K562 (cell line): ENCODE measurements at regions not wholly inside any gene's neighbourhood (a gene's known extent, or its start where the extent isn't known, plus 50 kb on each side); places are given as distances from the start of the nearest gene placed in this dataset.

Experiments used
- HDAC3 ChIP-seq: fragments of 450-650 bp; IDR thresholded peaks from 2 replicates; pipeline ENCODE4 v1.6.1; 2018; ENCODE audit warnings: borderline replicate concordance, mild to moderate bottlenecking, moderate library complexity; ENCODE audit not compliant: partially characterized antibody
- HNRNPK ChIP-seq: fragments of 200-400 bp; formaldehyde crosslinking; IDR thresholded peaks from one replicate; pipeline ENCODE4 v1.6.1; 2018; ENCODE audit warnings: mild to moderate bottlenecking, low read depth, low read length; ENCODE audit not compliant: poor library complexity, severe bottlenecking
- LARP7 ChIP-seq: fragments of 450-650 bp; IDR thresholded peaks from 2 replicates; pipeline ENCODE4 v1.6.1; 2016
- LCOR ChIP-seq: sonication (generic); formaldehyde crosslinking; IDR thresholded peaks from 2 replicates; pipeline ENCODE4 v1.8.0; 2022; ENCODE audit warnings: mild to moderate bottlenecking, missing genetic modification reagents
- PTBP1 ChIP-seq: fragments of 200-400 bp; formaldehyde crosslinking; IDR thresholded peaks from 2 replicates; pipeline ENCODE4 v1.6.1; 2017; ENCODE audit warnings: low read depth, low read length
- RBM14 ChIP-seq: fragments of 200-400 bp; formaldehyde crosslinking; IDR thresholded peaks from 2 replicates; pipeline ENCODE4 v1.6.1; 2018; ENCODE audit warnings: low read depth, mild to moderate bottlenecking, low read length, moderate library complexity, borderline replicate concordance; ENCODE audit not compliant: insufficient read depth
- RFX1 ChIP-seq: fragments of 450-650 bp; IDR thresholded peaks from 2 replicates; pipeline ENCODE4 v1.6.1; 2016; ENCODE audit warnings: mild to moderate bottlenecking, moderate library complexity
- SMARCC2 ChIP-seq: fragments of 450-650 bp; IDR thresholded peaks from 2 replicates; pipeline ENCODE4 v1.6.1; 2017; ENCODE audit warnings: antibody characterized with exemption, moderate library complexity, mild to moderate bottlenecking, low read depth
- SRSF7 ChIP-seq: fragments of 200-400 bp; formaldehyde crosslinking; optimal IDR thresholded peaks from 2 replicates; pipeline ENCODE3; 2017; ENCODE audit warnings: mild to moderate bottlenecking, low read depth, low read length
- SRSF9 ChIP-seq: fragments of 200-400 bp; formaldehyde crosslinking; IDR thresholded peaks from 2 replicates; pipeline ENCODE4 v1.6.1; 2017; ENCODE audit warnings: low read depth, low read length, borderline replicate concordance
- ZNF354B ChIP-seq: fragments of 250-450 bp; sonication (Bioruptor Pico); IDR thresholded peaks from 2 replicates; pipeline ENCODE4 v1.4.0; 2020
- ZNF668 ChIP-seq: fragments of 250-450 bp; sonication (Bioruptor Pico); IDR thresholded peaks from 2 replicates; pipeline ENCODE4 v1.8.0; 2022; ENCODE audit warnings: mild to moderate bottlenecking, inconsistent platforms
- TF ChIP-seq, protein P1 (sequence below): fragments of 250-450 bp; sonication (Bioruptor Pico); IDR thresholded peaks from 2 replicates; pipeline ENCODE4 v1.4.0; 2020; ENCODE audit warnings: borderline replicate concordance
- TF ChIP-seq, protein P2 (sequence below), 2 experiments: fragments of 200-800 bp in 1 of 2; sonication (Bioruptor generic) in 1 of 2; sonication (generic) in 1 of 2; formaldehyde crosslinking in 1 of 2; IDR thresholded peaks in 1 of 2; conservative IDR thresholded peaks in 1 of 2; 2 replicates each; pipeline versions ENCODE4 v1.5.0 to v1.6.1; 2016 to 2020; ENCODE audit warnings: missing compliant biosample characterization in 1 of 2, missing genetic modification characterization in 1 of 2, missing genetic modification reagents in 1 of 2
- TF ChIP-seq, protein P3 (sequence below), 2 experiments: fragments of 150-350 bp in 1 of 2; IDR thresholded peaks; 2 replicates each; pipeline ENCODE4 v1.6.1; 2012 to 2016; ENCODE audit warnings: low read depth in 2 of 2, low read length in 2 of 2, mild to moderate bottlenecking in 1 of 2, moderate library complexity in 1 of 2
- TF ChIP-seq, protein P4 (sequence below): sonication (generic); formaldehyde crosslinking; IDR thresholded peaks from 2 replicates; pipeline ENCODE4 v1.8.1; 2023; ENCODE audit warnings: mild to moderate bottlenecking, missing genetic modification reagents
- TF ChIP-seq, protein P5 (sequence below): sonication (generic); formaldehyde crosslinking; IDR thresholded peaks from 2 replicates; pipeline ENCODE4 v1.8.0; 2022; ENCODE audit warnings: mild to moderate bottlenecking, missing genetic modification reagents

DNA sequence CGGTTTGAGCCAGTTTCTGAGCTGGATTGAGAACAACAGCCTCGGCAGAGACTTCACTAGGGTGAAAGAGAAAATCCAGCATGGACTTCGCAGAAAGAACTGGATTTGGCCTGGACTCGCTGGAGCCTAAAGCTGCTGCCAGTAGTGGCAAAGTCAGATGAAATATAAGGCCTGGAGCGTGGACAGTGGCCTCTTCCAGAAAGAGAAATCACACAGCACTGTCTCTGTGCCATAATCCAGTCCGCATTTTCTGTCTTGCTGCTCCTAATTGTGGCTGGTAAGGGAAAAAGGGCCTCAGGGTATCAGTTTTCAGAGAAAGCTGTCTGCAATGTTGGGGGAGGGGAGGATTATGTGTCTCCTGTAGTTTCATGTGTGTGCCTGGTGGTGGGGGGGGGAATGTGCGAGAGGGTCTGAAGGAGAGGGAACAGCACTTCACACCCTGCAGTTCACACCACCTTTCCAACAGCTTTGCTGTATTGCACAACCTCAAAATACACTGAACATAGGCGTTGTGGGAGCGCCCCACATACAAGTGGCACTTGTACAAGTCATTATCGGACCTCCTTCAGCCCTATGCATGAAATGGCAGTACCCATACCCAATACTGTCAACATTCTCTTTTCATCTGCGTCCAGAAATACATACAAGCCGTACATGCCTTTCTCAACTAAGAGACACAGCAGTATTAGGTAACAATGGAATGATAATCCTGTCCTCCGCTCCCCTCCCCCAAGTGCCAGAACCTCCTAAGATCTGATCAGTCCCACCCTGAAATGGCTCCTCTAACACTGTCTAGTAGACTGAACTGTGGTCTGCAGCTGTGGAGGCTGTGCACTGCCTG, 107.5 kb upstream of the ATF7IP start (continued):
- TF ChIP-seq, protein P1, sequence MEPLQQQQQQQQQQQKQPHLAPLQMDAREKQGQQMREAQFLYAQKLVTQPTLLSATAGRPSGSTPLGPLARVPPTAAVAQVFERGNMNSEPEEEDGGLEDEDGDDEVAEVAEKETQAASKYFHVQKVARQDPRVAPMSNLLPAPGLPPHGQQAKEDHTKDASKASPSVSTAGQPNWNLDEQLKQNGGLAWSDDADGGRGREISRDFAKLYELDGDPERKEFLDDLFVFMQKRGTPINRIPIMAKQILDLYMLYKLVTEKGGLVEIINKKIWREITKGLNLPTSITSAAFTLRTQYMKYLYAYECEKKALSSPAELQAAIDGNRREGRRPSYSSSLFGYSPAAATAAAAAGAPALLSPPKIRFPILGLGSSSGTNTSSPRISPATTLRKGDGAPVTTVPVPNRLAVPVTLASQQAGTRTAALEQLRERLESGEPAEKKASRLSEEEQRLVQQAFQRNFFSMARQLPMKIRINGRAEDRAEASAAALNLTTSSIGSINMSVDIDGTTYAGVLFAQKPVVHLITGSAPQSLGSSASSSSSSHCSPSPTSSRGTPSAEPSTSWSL: no peak
- peak; percentile 99 for TF ChIP-seq HDAC3
- TF ChIP-seq, protein P2, sequence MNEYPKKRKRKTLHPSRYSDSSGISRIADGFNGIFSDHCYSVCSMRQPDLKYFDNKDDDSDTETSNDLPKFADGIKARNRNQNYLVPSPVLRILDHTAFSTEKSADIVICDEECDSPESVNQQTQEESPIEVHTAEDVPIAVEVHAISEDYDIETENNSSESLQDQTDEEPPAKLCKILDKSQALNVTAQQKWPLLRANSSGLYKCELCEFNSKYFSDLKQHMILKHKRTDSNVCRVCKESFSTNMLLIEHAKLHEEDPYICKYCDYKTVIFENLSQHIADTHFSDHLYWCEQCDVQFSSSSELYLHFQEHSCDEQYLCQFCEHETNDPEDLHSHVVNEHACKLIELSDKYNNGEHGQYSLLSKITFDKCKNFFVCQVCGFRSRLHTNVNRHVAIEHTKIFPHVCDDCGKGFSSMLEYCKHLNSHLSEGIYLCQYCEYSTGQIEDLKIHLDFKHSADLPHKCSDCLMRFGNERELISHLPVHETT (CRISPR knock-in tag; conservative IDR thresholded peaks at IDR 0.05 in 1 of 2, IDR thresholded peaks at IDR 0.05 in 1 of 2): no peak
- peak; percentile 93 for TF ChIP-seq LCOR (CRISPR knock-in tag)
- TF ChIP-seq HNRNPK: no peak
- TF ChIP-seq ZNF668 (CRISPR knock-in tag): no peak
- TF ChIP-seq PTBP1: no peak
- TF ChIP-seq, protein P3, sequence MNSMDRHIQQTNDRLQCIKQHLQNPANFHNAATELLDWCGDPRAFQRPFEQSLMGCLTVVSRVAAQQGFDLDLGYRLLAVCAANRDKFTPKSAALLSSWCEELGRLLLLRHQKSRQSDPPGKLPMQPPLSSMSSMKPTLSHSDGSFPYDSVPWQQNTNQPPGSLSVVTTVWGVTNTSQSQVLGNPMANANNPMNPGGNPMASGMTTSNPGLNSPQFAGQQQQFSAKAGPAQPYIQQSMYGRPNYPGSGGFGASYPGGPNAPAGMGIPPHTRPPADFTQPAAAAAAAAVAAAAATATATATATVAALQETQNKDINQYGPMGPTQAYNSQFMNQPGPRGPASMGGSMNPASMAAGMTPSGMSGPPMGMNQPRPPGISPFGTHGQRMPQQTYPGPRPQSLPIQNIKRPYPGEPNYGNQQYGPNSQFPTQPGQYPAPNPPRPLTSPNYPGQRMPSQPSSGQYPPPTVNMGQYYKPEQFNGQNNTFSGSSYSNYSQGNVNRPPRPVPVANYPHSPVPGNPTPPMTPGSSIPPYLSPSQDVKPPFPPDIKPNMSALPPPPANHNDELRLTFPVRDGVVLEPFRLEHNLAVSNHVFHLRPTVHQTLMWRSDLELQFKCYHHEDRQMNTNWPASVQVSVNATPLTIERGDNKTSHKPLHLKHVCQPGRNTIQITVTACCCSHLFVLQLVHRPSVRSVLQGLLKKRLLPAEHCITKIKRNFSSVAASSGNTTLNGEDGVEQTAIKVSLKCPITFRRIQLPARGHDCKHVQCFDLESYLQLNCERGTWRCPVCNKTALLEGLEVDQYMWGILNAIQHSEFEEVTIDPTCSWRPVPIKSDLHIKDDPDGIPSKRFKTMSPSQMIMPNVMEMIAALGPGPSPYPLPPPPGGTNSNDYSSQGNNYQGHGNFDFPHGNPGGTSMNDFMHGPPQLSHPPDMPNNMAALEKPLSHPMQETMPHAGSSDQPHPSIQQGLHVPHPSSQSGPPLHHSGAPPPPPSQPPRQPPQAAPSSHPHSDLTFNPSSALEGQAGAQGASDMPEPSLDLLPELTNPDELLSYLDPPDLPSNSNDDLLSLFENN (IDR thresholded peaks at IDR 0.05; ENCODE audit: low read depth in 2 of 2, low read length in 2 of 2): no peak
- TF ChIP-seq, protein P4, sequence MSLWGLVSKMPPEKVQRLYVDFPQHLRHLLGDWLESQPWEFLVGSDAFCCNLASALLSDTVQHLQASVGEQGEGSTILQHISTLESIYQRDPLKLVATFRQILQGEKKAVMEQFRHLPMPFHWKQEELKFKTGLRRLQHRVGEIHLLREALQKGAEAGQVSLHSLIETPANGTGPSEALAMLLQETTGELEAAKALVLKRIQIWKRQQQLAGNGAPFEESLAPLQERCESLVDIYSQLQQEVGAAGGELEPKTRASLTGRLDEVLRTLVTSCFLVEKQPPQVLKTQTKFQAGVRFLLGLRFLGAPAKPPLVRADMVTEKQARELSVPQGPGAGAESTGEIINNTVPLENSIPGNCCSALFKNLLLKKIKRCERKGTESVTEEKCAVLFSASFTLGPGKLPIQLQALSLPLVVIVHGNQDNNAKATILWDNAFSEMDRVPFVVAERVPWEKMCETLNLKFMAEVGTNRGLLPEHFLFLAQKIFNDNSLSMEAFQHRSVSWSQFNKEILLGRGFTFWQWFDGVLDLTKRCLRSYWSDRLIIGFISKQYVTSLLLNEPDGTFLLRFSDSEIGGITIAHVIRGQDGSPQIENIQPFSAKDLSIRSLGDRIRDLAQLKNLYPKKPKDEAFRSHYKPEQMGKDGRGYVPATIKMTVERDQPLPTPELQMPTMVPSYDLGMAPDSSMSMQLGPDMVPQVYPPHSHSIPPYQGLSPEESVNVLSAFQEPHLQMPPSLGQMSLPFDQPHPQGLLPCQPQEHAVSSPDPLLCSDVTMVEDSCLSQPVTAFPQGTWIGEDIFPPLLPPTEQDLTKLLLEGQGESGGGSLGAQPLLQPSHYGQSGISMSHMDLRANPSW (CRISPR knock-in tag): no peak
- TF ChIP-seq, protein P5, sequence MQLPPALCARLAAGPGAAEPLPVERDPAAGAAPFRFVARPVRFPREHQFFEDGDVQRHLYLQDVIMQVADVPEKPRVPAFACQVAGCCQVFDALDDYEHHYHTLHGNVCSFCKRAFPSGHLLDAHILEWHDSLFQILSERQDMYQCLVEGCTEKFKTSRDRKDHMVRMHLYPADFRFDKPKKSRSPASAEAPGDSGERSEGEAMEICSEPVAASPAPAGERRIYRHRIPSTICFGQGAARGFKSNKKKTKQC (CRISPR knock-in tag): no peak; the same call in 1 of the 2 replicates
- 0 out of 2 replicates have a peak, but pooled peaks have one; percentile 33 for TF ChIP-seq LARP7
- no peak for TF ChIP-seq SRSF9
- TF ChIP-seq ZNF354B (CRISPR knock-in tag): no peak
- TF ChIP-seq RFX1: no peak
- no peak for TF ChIP-seq RBM14
- TF ChIP-seq SMARCC2: no peak
- no peak for TF ChIP-seq SRSF7
